WERI-Rb-1 (cell line): ENCODE measurements at regions not wholly inside any gene's neighbourhood (a gene's known extent, or its start where the extent isn't known, plus 50 kb on each side); places are given as distances from the start of the nearest gene placed in this dataset.

Experiments used
- DNase-seq: peaks from one replicate; pipeline ENCODE4 v3.0.0-alpha.2; 2020
- H3K27ac ChIP-seq: fragments of 250-450 bp; sonication (Bioruptor Pico); 2 replicates; pipeline ENCODE4 v1.5.1; 2020; ENCODE audit warnings: mild to moderate bottlenecking, moderate library complexity
- H3K27me3 ChIP-seq: fragments of 250-450 bp; sonication (Bioruptor Pico); 2 replicates; pipeline ENCODE4 v1.5.1; 2021; ENCODE audit warnings: mild to moderate bottlenecking, low read depth, moderate library complexity; ENCODE audit not compliant: insufficient read depth, severe bottlenecking
- H3K36me3 ChIP-seq: fragments of 250-450 bp; sonication (Bioruptor Pico); 2 replicates; pipeline ENCODE4 v1.5.1; 2020; ENCODE audit warnings: mild to moderate bottlenecking, moderate library complexity
- H3K4me3 ChIP-seq: 2 replicates; pipeline ENCODE4 v1.5.1; 2011; ENCODE audit warnings: low read depth, mild to moderate bottlenecking, control low read depth, low read length
- H3K9me3 ChIP-seq: fragments of 250-450 bp; sonication (Bioruptor Pico); 2 replicates; pipeline ENCODE4 v1.5.1; 2021; ENCODE audit warnings: mild to moderate bottlenecking, moderate library complexity; ENCODE audit not compliant: severe bottlenecking
- TF ChIP-seq, protein P1 (sequence below): IDR thresholded peaks from 2 replicates; pipeline ENCODE4 v1.5.1; 2011; ENCODE audit warnings: low read depth, mild to moderate bottlenecking, control low read depth, inconsistent platforms, low read length

DNA sequence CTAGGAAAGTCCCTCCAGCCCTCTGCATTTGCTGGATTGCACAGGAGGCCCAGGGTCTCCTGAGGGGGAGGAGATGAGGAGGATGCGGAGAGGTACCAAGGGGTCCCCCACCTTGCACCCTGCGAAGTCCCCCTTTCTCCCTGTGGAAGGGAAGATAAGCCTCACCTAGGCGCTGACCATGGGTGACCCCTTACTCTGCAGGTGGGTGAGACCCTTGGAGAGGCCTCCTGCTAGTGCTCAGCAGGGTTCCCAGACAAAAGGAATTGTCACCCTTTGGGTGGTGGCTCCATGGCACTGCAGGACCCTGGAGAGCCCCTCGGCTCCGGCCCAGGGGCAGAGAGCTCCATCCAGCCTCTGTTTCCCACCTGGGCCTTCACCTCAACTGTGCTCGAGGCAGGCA, 107.0 kb upstream of the RET start:
- TF ChIP-seq, protein P1, sequence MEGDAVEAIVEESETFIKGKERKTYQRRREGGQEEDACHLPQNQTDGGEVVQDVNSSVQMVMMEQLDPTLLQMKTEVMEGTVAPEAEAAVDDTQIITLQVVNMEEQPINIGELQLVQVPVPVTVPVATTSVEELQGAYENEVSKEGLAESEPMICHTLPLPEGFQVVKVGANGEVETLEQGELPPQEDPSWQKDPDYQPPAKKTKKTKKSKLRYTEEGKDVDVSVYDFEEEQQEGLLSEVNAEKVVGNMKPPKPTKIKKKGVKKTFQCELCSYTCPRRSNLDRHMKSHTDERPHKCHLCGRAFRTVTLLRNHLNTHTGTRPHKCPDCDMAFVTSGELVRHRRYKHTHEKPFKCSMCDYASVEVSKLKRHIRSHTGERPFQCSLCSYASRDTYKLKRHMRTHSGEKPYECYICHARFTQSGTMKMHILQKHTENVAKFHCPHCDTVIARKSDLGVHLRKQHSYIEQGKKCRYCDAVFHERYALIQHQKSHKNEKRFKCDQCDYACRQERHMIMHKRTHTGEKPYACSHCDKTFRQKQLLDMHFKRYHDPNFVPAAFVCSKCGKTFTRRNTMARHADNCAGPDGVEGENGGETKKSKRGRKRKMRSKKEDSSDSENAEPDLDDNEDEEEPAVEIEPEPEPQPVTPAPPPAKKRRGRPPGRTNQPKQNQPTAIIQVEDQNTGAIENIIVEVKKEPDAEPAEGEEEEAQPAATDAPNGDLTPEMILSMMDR = no peak
- Histone ChIP-seq H3K36me3 (no peaks in the 10 kb centered on the region), H3K27ac (no peak overlapping the region), H3K27me3 (peaks cover 75% of the 10 kb centered on the region), H3K9me3 (no peaks in the 10 kb centered on the region), H3K4me3 (no peak overlapping the region)
- DNase-seq = no peak

DNA sequence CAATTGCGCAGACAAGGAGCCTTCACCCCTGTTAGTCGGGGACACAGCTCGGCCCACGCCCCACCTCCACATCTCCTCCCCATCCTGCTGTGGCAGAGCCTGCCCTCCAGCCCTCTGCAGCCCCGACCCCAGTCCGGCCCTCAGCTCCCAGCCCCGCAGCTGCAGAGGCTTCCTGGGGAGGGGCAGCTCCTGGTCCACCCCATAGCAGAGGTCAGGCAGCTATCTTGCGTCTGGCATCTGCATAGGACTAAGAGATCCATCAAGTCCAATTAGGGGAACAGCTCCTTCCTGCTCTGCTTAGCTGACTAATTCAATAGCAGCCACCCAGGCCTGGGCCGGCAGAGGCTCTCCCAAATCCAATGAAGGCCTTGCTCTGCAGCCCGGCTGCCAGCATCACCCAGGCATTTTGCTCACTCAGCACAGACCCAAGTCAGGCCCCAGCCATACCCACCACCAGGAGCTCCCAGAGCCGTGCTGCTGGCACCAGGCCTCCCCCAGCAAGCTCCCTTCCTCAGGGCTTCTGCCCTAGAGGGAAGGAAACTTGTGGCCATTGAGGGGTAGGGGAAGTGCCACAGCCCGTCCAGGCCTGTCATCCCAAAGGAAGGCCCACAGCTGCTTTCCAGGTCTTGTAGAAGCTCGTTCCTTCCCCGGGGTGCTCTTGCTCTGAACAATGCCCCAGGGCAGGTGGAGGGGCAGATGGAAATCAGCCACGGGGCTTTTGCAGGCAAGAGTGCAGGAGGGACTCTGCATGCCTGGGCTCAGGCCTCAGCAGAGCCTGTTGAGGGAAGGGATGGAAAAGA, 106.2 kb upstream of the RET start:
- TF ChIP-seq, protein P1 = no peak
- H3K9me3 ChIP-seq = no peaks in the 10 kb centered on the region
- H3K4me3 ChIP-seq = no peak overlapping the region
- DNase-seq = no peak
- peaks cover 79% of the 10 kb centered on the region for H3K27me3 ChIP-seq
- no peak overlapping the region for H3K27ac ChIP-seq
- no peaks in the 10 kb centered on the region for H3K36me3 ChIP-seq

DNA sequence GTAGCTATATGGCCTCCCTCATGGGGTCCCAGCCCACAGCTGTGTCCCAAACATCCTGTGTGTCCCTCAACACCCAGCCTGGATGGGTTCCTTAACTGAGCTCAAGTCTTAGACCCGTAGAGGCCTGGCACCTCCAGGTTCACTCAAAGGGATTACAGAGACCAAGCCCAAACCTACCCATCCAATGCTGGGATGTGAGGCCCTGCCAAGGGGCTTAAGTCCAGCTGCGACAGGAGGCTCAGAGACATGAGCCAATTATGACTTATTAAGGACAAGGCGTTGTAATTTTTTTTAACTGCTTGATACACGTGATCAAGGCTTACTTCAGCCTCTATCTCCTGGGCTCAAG, 105.6 kb upstream of the RET start:
- Histone ChIP-seq H3K36me3 (no peaks in the 10 kb centered on the region), H3K4me3 (no peak overlapping the region), H3K27ac (no peak overlapping the region), H3K9me3 (no peaks in the 10 kb centered on the region), H3K27me3 (peaks cover 79% of the 10 kb centered on the region)
- DNase-seq = no peak
- TF ChIP-seq, protein P1 = no peak

DNA sequence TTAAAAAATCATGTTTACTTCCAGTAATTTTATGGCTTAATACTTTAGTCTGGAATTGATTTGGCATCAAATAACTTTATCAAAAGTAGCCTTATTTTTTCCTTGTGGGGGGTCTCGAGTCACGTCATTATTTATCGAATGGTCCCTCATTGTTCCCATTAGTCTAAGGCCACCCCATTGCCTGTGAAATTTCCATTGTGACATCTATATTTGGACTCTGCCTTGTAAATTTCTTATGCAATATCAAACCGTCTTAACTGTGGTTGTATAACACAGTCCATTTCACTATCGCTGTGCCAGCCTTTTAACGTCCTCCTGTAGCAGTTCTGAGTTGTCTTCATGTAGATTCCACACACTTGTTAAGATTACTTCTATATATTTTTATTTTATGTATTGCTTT, 103.9 kb upstream of the RET start:
- Histone ChIP-seq H3K9me3 (no peaks in the 10 kb centered on the region), H3K27me3 (peaks cover 89% of the 10 kb centered on the region), H3K27ac (no peak overlapping the region), H3K36me3 (no peaks in the 10 kb centered on the region), H3K4me3 (no peak overlapping the region)
- DNase-seq = no peak
- TF ChIP-seq, protein P1 = no peak

DNA sequence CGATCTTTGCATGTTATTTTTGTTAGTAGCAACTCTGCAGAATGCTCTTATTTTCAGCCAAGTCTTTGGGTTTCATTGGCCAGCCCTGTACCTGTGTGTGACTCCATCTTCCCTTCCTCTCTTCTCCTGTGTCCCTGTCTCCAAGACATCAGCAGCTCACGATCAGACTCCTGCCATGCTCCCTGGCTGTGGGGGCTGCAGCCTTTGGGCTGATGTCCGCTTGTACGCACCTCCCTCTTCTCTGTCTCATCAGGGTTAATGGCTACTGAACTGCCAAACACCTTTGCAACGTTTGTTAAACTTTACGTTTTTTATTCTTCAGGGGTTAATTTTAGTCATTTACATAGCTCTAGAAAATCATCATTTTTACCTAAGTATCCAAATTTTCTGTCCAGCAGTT, 103.5 kb upstream of the RET start:
- Histone ChIP-seq H3K36me3 (no peaks in the 10 kb centered on the region), H3K27ac (no peak overlapping the region), H3K9me3 (no peaks in the 10 kb centered on the region), H3K27me3 (peaks cover 90% of the 10 kb centered on the region), H3K4me3 (no peak overlapping the region)
- TF ChIP-seq, protein P1 = no peak
- no peak for DNase-seq
